Fibroblast of the conjunctiva (primary cell): ENCODE measurements at regions not wholly inside any gene's neighbourhood (a gene's known extent, or its start where the extent isn't known, plus 50 kb on each side); places are given as distances from the start of the nearest gene placed in this dataset.

Source experiments
- DNase-seq: peaks from one replicate; pipeline ENCODE4 v3.0.0-alpha.2; 2010; ENCODE audit warnings: low read depth

DNA sequence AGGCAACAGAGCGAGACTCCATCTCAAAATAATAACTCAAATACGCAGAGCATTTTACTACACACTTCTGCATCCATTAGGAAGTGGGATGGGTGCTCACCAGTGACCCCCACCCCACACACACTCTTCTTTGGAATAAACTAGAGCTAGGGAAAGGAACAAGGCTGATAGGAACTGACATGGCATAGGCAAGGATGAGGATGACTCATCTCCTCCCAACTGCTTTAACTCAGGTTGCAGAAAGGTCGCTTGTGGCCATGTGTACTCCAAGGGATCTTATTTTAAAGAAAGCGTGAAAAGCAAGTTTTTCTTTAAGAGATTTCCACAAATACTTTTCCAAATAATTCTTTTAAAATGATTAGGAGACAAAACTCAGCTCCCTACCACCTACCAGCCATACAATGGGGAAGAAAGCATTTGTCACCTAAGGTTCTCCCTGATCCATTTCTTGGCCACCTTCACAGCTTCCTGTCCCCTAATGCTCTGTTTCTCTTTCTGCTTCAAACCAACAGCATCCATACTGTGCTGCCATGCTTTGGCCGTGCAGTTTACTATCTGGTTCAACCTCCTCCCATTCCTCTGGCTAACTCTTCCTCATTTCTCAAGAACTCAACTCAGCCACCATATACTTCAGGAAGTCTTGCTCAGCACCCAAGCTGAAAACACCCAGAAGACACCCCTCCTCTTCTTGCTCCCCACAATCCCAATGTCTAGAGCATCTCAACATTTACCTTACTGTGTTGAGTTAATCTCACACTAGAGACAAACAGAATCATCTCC is 211.9 kb downstream of the ACTL7B start:
- no peak for DNase-seq

DNA sequence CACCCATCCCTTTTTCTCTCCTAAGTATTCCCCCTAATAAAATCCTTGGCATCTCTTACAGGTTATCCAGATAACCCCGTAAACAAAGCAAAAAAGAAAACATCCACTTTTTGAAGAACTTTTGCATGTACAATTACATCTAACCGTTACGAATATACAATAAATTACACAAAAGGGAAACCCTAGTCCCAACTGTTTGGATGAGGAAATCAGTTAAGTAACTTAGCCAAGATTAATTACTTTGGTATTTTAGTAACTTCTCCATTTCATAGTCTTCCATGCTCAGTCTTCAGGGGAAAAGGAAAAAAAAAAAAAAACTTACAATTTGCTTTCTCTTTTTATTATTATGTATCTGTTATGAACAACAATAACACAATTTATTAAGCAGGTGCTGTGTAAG is 212.9 kb downstream of the ACTL7B start:
- DNase-seq: no peak

- DNase-seq: no peak
Observed at GRCh38 chr9:108640230-108640629, 215.6 kb downstream of the ACTL7B start.

DNA sequence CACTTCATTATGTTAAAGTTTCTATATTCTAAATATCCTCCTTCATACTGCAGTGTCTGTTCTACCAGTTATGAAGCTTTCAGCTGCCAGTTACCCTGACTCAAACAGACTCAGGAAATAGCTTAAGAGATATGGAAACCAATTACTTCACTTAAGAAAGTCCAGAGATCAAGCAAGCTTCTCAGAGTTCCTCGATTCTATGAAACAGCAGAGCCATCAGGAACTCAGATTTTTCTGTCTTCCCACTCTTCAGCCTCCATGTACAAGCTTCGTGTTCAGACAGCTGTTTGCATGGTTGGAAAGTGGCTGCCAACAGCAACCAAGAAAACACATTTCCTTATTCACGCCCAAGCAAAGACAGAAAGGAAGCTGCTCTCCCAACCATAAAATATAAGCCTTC is 216.1 kb downstream of the ACTL7B start:
- no peak for DNase-seq

GRCh38 chr9:108639091-108639490 is 216.7 kb downstream of the ACTL7B start:
- DNase-seq: no peak

DNA sequence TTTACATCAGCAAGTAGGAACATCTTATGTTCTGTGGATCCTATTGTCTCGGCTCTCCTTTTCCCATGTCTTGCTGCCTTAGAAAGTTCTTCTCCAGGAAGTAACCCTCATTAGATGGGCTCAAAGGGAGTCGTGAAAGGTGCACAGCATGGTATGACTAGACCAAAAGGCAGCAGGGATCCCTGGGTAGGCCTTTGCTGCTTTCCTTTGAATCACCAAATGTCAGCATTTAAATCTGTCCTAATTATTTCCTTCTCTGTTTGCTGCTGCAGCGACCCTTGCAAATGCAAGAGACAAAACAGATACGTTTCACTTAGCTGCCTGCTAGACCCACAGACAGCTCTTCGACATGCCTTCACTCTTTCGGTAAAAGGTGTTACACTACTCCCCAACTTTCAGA is 218.4 kb downstream of the ACTL7B start:
- DNase-seq: no peak

DNA sequence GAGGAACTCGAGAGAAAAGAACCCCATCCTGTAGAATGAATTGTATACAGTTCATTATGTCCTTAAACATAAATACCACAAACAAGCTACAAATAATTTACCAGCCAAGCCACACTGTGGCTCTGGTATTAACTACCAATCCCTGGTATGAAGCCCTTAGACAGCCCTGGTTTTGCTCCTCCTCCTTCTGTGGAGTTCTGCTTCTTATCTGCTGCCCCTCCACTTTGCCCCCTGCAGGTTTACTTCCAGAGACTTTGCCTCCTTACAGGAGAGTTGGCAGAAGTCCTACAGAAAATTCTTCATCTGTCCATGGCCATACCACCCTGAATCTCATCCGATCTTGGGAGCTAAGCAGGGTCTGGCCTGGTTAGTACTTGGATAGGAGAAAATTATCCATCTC is 219.8 kb downstream of the ACTL7B start:
- no peak for DNase-seq

GRCh38 chr9:108634672-108635462 is 220.9 kb downstream of the ACTL7B start:
- no peak for DNase-seq

GRCh38 chr9:108634204-108634603 is 221.6 kb downstream of the ACTL7B start:
- DNase-seq: peak; percentile 24

- DNase-seq: no peak
Observed at GRCh38 chr9:108631496-108632285, 224.1 kb downstream of the ACTL7B start.

DNA sequence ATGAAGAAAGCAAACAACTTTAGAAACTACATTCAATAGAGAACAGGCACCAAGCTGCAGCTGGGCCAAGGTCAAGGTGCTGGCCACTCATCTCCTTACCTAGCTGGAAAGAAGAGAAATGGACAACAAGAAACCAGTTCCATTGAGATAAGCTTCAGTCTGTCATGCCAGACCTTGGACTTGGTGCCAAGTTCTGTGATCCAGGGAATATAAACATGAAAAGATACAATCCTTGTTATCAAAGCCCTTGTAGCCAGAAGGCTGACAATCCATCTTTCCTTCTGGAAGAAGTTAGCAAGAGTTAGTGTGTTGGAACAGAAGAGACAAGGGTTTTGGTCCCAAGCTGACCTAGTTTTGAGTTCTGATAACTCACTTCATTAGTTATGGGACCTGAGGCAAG is 227.5 kb downstream of the ACTL7B start:
- DNase-seq: no peak

- no peak for DNase-seq
Observed at GRCh38 chr9:108626743-108627142, 229.0 kb downstream of the ACTL7B start.

- DNase-seq: no peak
Observed at GRCh38 chr9:108621991-108622855, 233.6 kb downstream of the ACTL7B start.

DNA sequence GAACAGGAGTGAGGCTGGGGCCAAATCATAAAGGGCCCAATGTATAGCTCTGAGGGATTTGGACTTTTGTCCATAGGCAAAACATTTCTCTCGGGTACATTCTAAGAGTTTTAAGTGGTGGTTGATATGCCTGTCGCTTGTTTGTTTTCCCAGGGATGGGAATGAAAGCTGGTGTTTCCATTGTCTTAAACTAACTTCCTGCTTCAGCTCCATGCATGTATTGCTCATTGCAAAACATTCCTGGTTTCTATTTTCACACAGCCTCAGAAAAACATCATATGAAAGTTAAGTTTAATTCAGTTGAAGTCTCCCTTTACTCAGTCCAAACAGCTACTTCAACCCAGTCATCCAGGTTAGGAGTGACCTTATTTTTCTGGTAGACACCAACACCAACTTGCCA is 235.0 kb downstream of the ACTL7B start:
- no peak for DNase-seq

GRCh38 chr9:108618906-108619550 is 236.8 kb downstream of the ACTL7B start:
- DNase-seq: no peak

DNA sequence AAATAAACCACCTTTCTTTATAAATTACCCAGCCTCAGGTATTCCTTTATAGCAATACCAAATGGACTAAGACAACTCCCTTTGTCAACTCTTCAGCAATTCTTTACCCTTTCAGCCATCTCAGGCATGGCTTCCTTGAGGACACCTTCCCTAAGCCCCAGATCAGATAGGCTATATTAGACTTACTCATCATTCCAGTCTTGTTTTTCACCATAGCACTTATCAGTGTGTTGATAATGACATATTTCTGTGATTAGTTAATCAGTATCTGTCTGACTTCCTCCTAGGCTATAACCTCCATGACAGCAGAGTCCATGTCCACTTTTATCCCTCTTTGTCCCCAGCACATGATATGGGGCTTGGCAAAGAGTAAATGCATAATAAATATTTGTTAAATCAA is 238.1 kb downstream of the ACTL7B start:
- DNase-seq: no peak

GRCh38 chr9:108615152-108615551 is 240.6 kb downstream of the ACTL7B start:
- DNase-seq: no peak

- no peak for DNase-seq
Observed at GRCh38 chr9:108612513-108612912, 243.3 kb downstream of the ACTL7B start.

- DNase-seq: no peak
Observed at GRCh38 chr9:108609897-108610253, 245.9 kb downstream of the ACTL7B start.

DNA sequence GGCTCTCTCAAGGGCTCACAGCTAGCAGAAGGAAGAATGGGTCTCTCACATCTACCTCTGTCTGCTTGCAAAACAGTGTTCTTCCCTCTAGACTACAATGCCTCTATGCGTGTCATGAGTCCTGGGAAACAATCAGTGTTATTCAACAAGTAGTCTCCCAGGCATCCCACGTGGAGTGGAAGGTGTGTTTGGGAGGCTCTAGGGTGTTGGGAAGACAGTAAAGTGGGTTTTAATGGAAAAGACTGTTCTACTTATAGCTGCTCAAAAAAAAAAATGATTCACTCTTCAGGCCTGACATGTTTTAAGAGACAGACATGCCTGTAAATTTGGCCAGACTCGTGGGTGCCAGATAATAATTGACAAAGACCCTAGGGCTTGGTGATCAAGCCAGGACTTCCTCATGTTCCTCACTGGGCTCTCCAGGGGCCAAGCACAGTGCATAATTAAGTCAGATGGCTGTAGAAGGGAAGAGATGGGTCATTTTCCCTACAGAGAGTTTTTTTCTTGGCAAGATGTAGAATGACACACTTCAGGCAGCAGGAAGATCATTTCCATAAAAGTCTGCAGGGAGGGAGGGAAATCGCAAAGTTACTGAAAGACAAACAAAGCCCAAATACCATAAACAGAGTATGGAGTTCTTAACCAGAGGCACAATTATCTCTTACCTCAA is 246.4 kb downstream of the ACTL7B start:
- no peak for DNase-seq

DNA sequence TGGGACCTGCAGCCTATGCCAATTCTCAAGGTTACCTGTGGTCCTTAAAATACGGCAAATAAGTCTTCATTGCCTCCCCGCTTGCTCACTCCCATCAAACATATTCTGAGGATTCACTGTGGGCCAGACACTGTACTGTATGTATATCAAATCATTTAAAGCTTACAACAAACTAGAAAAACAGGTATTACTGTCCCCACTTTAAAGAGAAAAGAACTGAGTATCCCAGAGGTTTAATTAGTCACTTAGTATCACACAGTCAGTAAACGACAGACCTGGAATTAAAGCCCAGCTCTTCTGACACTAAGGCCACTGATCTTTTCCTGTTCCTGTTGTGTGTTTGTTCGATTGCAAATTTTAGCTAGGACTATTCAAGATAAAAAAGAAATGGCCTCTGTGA is 248.2 kb downstream of the ACTL7B start:
- no peak for DNase-seq
